Smooth muscle cell (in vitro differentiated cells): ENCODE measurements at regions not wholly inside any gene's neighbourhood (a gene's known extent, or its start where the extent isn't known, plus 50 kb on each side); places are given as distances from the start of the nearest gene placed in this dataset.

Source experiments
- DNase-seq: peaks from one replicate; lab custom pipeline; 2025; ENCODE audit not compliant: unreplicated experiment; lab: John Stamatoyannopoulos, UW
- H2AFZ ChIP-seq: fragments of 200-600 bp; sonication (generic); 2 replicates; pipeline ENCODE4 v1.6.0; 2016; ENCODE audit warnings: antibody characterized with exemption, low read depth, mild to moderate bottlenecking
- H3F3A ChIP-seq: fragments of 200-600 bp; sonication (generic); 2 replicates; pipeline ENCODE4 v1.6.0; 2017; ENCODE audit warnings: antibody characterized with exemption, low read depth
- H3K27ac ChIP-seq: fragments of 200-600 bp; sonication (generic); 2 replicates; pipeline ENCODE4 v1.5.1; 2016; ENCODE audit warnings: low read depth, mild to moderate bottlenecking
- H3K27me3 ChIP-seq: fragments of 200-600 bp; sonication (generic); 2 replicates; pipeline ENCODE4 v1.6.1; 2016; ENCODE audit warnings: low read depth, mild to moderate bottlenecking
- H3K36me3 ChIP-seq: fragments of 200-600 bp; sonication (generic); 2 replicates; pipeline ENCODE4 v1.5.1; 2016; ENCODE audit warnings: low read depth
- H3K4me1 ChIP-seq: fragments of 200-600 bp; sonication (generic); 2 replicates; pipeline ENCODE4 v1.5.1; 2016; ENCODE audit warnings: low read depth
- H3K4me2 ChIP-seq: fragments of 200-600 bp; sonication (generic); 2 replicates; pipeline ENCODE4 v1.6.0; 2016; ENCODE audit warnings: mild to moderate bottlenecking
- H3K4me3 ChIP-seq: fragments of 200-600 bp; sonication (generic); 2 replicates; pipeline ENCODE4 v1.5.1; 2016; ENCODE audit warnings: mild to moderate bottlenecking
- H3K79me2 ChIP-seq: fragments of 200-600 bp; sonication (generic); 2 replicates; pipeline ENCODE4 v1.6.0; 2016; ENCODE audit warnings: low read depth, mild to moderate bottlenecking
- H3K9ac ChIP-seq: fragments of 200-600 bp; sonication (generic); 2 replicates; pipeline ENCODE4 v1.6.0; 2016; ENCODE audit warnings: low read depth
- H3K9me3 ChIP-seq: fragments of 200-600 bp; sonication (generic); replicated peaks from 2 replicates; pipeline ENCODE4 v1.5.1; 2016; ENCODE audit warnings: low read depth
- H4K20me1 ChIP-seq: fragments of 200-600 bp; sonication (generic); 2 replicates; pipeline ENCODE4 v1.6.0; 2016; ENCODE audit warnings: low read depth
- CTCF ChIP-seq: fragments of 200-600 bp; sonication (generic); IDR thresholded peaks from 2 replicates; pipeline ENCODE4 v1.5.1; 2017; ENCODE audit warnings: borderline replicate concordance, mild to moderate bottlenecking, antibody characterized with exemption; ENCODE audit not compliant: insufficient read depth, poor library complexity, severe bottlenecking
- WGBS: methylation state at CpG from one replicate; pipeline ENCODE4 v1.1.7; 2016; ENCODE audit warnings: low lambda C conversion rate; 5-methylcytosine and 5-hydroxymethylcytosine counted together

GRCh38 chr16:59683709-59684108 lies 949.6 kb upstream of the GOT2 start:
- H3K36me3 ChIP-seq = no peaks in the 10 kb centered on the region
- H3K27ac ChIP-seq = no peak overlapping the region
- H3K27me3 ChIP-seq = no peaks in the 10 kb centered on the region
- H3K4me2 ChIP-seq = no peak overlapping the region
- no peaks in the 10 kb centered on the region for H3F3A ChIP-seq
- 86% methylated on average over 1 of the region's 1 CpG for WGBS
- H3K9me3 ChIP-seq = no peaks in the 10 kb centered on the region
- no peaks in the 10 kb centered on the region for H3K79me2 ChIP-seq
- no peak overlapping the region for H2AFZ ChIP-seq
- no peaks in the 10 kb centered on the region for H3K4me1 ChIP-seq
- no peak overlapping the region for H3K4me3 ChIP-seq
- no peak for TF ChIP-seq CTCF
- no peak for DNase-seq
- H4K20me1 ChIP-seq = no peaks in the 10 kb centered on the region
- no peak overlapping the region for H3K9ac ChIP-seq

GRCh38 chr16:59665618-59666220 lies 931.6 kb upstream of the GOT2 start:
- no peak overlapping the region for H3K4me3 ChIP-seq
- no peak overlapping the region for H3K4me2 ChIP-seq
- 97% methylated on average over 2 of the region's 2 CpGs for WGBS
- no peak overlapping the region for H3K9ac ChIP-seq
- no peak for DNase-seq
- H3K36me3 ChIP-seq = no peaks in the 10 kb centered on the region
- no peaks in the 10 kb centered on the region for H3K79me2 ChIP-seq
- no peaks in the 10 kb centered on the region for H3K9me3 ChIP-seq
- H4K20me1 ChIP-seq = no peaks in the 10 kb centered on the region
- no peaks in the 10 kb centered on the region for H3F3A ChIP-seq
- H3K27me3 ChIP-seq = no peaks in the 10 kb centered on the region
- no peak overlapping the region for H3K27ac ChIP-seq
- no peak for TF ChIP-seq CTCF
- peaks cover 3% of the 10 kb centered on the region for H3K4me1 ChIP-seq
- no peak overlapping the region for H2AFZ ChIP-seq

GRCh38 chr16:59658572-59658971 lies 924.5 kb upstream of the GOT2 start:
- WGBS = 80% methylated on average over 3 of the region's 3 CpGs
- Histone ChIP-seq H3K4me3 (no peak overlapping the region), H3K9me3 (no peaks in the 10 kb centered on the region), H3K36me3 (no peaks in the 10 kb centered on the region), H3K4me1 (no peaks in the 10 kb centered on the region), H3K27ac (no peak overlapping the region), H3K9ac (no peak overlapping the region), H3K4me2 (no peak overlapping the region), H2AFZ (no peak overlapping the region), H3K79me2 (no peaks in the 10 kb centered on the region), H3K27me3 (no peaks in the 10 kb centered on the region), H3F3A (no peaks in the 10 kb centered on the region), H4K20me1 (no peaks in the 10 kb centered on the region)
- no peak for TF ChIP-seq CTCF
- no peak for DNase-seq

GRCh38 chr16:59655031-59655430 lies 920.9 kb upstream of the GOT2 start:
- H2AFZ ChIP-seq = no peak overlapping the region
- no peak overlapping the region for H3K4me2 ChIP-seq
- no peaks in the 10 kb centered on the region for H3K79me2 ChIP-seq
- TF ChIP-seq CTCF = no peak
- H3K4me1 ChIP-seq = no peaks in the 10 kb centered on the region
- no peaks in the 10 kb centered on the region for H3K27me3 ChIP-seq
- H3K4me3 ChIP-seq = no peak overlapping the region
- no peaks in the 10 kb centered on the region for H3K36me3 ChIP-seq
- H3K9ac ChIP-seq = no peak overlapping the region
- no peaks in the 10 kb centered on the region for H3K9me3 ChIP-seq
- WGBS = 96% methylated on average over 2 of the region's 2 CpGs
- DNase-seq = no peak
- H3K27ac ChIP-seq = no peak overlapping the region
- H4K20me1 ChIP-seq = no peaks in the 10 kb centered on the region
- H3F3A ChIP-seq = no peaks in the 10 kb centered on the region
